ENCODE measurements at regions not wholly inside any gene's neighbourhood (a gene's known extent, or its start where the extent isn't known, plus 50 kb on each side); places are given as distances from the start of the nearest gene placed in this dataset.
"Not testable (repeated sequence)": the region's sequence is repeated elsewhere in the genome, so short reads cannot be mapped to it uniquely, and the experiment has no call there.

GRCh38 chr12:75698052-75698451, 186.6 kb upstream of the KRR1 start:
- DNase-seq: no peak

- no peak for DNase-seq
Observed at GRCh38 chr12:75695926-75696325, 184.5 kb upstream of the KRR1 start.

DNA sequence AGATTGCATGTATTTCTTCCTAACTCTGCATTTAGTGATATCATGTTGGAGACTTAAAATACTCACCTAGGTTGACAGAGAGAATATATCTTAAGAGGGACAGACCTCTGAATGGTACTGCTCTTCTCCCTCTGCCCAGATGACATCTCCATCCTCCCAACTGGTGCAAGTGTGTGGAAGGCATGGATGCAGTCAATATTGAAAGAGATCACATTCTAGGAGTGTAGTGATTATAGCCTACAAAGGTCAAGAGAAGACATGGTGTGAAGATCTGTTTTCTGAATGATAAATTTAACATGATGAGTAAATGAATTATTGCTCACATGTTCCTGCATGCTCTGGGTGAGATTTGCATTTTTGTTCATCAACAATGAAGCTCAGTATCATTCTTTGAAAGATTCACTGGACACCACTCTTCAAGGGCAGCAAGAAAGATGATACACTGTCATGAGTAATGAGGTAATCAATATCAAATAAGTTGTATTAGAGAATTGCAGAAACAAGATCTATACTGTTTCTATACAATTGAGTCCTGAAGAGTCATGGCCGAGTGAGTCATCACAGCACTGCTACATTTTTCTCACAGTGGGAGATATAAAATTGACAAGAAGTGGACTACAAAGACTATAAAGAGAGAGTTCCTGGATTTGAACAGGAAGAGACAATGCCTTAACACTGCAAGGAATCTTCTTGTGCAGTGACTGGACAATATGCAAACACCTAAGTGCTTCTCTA, 183.3 kb upstream of the KRR1 start:
- DNase-seq: no peak

GRCh38 chr12:75692876-75693275, 181.5 kb upstream of the KRR1 start:
- no peak for DNase-seq

GRCh38 chr12:75690296-75690955, 179.0 kb upstream of the KRR1 start:
- DNase-seq: no peak

DNA sequence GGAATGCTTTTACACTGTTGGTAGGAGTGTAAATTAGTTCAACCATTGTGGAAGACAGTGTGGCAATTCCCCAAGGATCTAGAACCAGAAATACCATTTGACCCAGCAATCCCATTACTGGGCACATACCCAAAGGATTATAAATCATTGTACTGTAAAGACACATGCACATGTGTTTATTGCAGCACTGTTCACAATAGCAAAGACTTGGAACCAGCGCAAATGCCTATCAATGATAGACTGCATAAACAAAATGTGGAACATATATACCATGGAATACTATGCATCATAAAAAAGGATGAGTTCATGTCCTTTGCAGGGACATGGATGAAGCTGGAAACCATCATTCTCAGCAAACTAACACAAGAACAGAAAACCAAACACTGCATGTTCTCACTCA, 174.8 kb upstream of the KRR1 start:
- not testable (repeated sequence) for DNase-seq

DNA sequence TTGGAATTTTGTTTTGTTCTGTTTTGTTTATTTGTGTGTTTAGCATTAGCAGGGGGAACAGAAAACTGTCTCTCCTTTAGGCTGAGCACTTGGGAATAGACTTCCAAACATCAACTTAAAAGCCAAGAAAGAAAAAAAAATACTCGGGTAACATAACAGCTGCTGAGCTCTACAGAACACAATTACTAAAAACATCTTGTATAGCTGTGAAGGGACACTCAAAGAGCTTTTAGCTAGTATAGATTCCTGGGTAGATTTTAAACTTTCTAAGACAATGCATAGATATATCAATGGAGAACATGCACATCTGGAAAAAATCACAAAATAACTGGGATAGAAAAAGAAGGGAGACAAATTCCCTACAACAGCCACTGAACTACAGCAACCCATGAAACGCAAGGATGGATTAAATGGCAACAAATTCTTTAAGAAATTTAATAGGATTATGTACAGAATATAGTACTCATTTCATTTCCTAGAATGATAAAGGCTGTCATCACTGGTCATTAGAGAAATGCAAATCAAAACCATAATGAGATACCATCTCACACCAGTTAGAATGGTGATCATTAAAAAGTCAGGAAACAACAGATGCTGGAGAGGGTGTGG, 174.3 kb upstream of the KRR1 start:
- peak; percentile 26 for DNase-seq

DNA sequence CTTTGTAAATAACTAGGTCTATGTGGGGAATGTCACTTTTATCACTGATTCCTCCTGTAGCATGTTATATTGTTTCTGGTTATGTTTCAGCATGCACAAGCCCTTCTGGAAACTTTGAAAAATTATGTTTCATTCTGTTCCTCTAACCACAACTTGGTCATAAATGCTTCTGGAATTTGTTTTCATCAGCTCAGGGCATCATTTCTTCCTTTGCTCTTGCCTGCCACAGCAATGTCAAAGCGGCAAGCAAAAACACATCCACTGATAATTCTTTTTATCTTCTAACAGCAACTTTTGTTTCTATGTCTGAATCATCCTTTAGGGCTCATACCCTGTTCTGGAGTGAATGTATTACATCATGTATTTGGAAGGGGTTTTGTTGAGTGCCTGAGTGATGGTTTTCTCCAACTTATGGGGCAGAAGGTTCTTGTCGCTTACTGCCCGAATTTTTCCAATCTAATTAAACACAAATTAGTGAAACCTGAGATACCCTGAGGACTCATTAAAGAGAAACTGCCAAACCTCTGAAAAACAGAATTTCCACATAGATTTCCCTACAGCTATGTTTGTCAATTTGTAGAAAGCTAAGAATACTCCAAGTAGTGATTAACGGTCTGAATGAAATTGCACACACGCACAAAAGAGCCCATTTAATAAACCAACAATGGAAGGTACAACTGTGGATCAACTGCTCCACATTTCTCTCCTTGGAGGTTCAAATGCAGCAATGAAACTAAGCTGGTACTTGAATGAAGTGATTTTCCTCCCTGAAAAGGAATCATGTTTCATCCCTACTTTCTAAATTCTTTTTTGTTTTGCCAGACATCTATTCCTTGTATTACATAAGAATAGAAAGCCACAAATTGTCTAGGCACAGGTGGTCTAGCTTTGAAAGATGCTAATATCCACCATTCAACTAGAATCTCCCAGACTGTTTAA, 173.5 kb upstream of the KRR1 start:
- peak; percentile 7 for DNase-seq

DNA sequence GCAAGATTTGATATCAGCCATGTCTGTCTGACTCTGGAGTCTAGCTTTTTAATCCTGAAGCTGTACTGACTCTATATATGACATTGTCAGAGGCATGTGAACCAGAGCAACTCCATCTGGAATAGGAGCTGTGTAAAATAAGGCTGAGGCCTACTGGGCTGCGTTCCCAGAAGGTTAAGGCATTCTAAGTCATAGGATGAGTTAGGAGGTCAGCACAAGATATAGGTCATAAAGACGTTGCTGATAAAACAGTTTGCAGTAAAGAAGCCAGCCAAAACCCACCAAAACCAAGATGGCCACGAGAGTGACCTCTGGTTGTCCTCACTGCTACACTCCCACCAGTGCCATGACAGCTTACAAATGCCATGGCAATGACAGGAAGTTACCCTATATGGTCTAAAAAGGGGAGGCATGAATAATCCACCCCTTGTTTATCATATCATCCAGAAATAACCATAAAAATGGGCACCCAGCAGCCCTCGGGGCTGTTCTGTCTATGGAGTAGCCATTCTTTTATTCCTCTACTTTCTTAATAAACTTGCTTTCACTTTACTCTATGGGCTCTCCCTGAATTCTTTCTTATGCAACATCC, 172.7 kb upstream of the KRR1 start:
- DNase-seq: not testable (repeated sequence)

DNA sequence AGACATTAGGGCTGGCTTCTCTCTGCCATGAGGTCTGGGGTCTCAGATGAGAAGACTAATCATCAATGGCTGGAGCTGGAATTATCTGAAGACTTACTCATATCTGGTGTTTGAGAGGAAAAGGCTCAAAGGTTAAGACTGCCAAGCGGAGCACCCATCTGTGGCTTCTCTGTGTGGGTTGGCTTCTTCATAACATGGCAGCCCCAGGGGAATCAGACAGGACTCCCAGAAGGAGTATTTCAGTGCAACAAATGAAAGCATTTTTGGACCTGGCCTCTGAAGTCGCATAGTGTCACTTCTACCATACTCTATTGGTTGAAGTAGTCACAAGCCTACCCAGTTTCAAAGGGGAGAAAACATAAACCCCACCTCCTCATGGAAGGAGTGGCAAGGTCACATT, 171.8 kb upstream of the KRR1 start:
- DNase-seq: peak; percentile 25

DNA sequence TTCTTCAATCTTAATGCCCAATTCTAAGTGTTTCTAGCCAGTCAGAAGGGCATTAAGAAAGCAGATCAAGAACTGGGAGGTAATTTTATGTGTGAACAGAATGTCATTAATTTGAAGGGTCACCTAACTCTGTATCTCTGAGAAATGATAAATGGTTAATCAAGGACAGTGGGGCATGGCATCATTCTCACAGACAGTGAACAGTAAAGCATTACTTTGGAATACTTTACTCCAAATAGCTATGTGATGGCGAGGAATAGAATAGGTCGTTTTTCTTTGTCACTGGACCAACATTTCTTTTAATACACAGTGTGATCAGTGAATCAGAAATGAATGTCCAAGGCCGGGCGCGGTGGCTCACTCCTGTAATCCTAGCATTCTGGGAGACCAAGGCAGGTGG, 166.1 kb upstream of the KRR1 start:
- DNase-seq: no peak

GRCh38 chr12:75674393-75674792, 163.0 kb upstream of the KRR1 start:
- no peak for DNase-seq

DNA sequence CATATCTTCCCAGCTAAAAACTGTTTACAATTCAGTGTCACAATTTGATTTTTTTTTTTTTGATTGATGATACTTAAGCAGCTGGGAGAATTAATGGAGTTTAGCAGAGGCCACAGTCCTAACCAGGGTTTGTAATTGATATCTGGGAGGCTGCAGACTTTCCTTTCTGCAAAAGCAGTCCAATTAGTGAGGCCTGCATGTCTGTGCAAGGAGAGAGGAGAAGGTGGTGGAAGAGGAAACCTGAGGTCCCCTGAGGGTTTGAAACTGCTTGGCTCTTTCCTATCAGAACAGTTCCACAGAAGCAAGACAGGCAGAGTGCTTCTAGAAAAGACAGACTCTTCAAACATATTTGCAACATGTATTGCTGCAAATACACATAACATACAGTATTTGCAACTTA, 160.8 kb upstream of the KRR1 start:
- peak; percentile 97 for DNase-seq

DNA sequence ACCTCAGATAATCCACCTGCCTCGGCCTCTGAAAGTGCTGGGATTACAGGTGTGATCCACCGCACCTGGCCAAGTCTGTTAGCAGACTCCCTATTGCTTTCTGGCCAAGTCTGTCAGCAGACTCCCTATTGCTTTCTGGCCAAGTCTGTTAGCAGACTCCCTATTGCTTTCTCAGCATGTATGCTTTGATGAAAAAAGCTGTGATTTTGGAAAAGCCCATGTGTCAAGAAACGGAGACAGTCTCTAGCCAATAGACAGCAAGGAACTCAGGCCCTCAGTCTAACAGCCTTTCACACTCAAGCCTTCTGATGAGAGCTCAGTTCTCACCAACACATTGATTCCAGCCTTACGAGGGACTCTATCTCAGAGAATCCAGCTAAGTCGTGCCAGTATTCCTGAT, 158.8 kb upstream of the KRR1 start:
- DNase-seq: no peak

DNA sequence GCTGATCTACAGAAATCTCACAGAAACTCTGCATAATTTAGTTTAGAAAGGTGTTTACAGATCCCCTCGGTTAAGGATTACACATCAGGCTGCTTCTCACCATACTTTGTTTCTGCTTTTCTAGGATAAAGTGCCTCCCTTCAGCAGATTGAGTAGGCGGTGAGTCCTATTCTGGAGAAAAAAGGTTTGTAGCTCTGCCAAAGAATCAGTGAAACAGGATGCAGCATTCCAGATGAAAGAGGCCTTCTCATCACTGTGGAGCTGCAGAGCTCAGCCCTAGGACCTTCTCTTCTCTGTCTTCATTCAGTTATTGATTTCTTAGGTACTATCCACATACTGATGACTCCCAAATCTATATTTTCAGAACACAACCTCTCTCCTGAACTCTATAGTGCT, 155.5 kb upstream of the KRR1 start:
- DNase-seq: no peak

GRCh38 chr12:75666126-75666938, 154.9 kb upstream of the KRR1 start:
- DNase-seq: no peak

DNA sequence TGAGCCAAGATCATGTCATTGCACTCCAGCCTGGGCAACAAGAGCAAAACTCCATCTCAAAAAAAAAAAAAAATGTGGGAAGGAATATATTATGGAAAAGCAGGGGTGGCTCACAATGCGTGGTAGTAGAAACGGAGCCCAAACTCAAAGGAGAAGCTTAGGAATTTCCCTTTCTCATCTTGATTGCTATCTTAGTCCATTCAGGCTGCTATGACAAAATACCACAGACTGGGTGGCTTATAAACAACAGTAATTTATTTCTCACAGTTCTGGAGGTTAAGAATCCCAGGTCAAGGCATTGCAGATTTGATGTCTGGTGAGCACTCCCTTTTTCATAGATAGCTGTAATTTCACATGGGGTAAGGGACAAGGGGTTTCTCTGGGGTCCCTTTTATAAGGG, 153.8 kb upstream of the KRR1 start:
- DNase-seq: no peak

DNA sequence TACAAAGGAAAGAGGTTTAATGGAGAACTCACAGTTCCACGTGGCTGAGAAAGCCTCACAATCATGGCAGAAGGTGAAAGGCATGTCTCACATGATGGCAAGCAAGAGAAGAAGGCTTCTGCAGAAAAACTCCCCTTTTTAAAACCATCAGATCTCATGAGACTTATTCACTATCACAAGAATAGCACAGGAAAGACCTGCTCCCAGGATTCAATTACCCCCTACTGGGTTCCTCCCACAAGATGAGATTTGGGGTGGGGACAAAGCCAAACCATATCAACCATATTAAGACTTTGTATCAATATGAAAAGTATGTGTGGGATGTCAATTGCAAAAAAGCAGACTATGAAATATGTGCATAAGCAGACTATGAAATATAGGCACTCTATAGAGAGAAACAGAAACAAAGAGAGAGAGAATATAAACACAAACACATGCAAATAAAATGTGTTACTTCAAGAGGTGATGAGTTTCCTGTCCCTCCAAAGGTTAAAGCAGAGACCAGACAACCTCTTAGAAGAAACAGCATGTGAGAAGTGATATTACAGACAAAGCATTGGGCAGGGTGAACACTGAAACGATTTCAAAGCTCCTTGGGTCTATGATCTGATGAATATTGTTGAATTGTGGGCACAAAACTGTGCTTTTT, 151.2 kb upstream of the KRR1 start:
- no peak for DNase-seq

- no peak for DNase-seq
Observed at GRCh38 chr12:75661908-75662307, 150.5 kb upstream of the KRR1 start.

DNA sequence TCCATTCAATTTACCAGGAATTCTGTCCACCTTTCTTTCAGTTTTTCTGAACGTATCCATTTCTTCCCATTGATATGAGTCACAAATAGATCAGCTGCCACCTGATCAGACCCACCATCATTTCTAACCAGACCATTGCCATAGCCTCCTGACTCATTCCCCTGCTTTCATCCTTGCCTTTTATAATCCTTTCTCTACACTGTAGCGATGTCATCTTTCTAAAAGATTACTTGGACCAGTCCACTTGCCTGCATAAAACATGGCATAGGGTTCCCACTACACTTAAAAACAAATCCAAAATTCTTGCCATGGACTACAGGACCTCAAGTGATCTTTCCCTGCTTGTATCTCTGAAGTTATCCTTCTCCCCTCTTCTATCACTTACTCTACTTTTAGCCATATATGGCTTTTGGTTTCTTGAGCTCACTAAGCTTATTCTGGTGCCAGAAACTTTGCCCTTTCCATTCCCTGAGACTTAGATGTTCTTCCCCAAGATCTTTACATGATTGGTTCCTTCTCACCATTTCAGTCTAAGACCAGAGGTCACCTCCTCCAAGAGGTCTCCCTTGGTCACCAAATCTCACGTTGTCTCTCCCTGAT, 149.5 kb upstream of the KRR1 start:
- DNase-seq: no peak

DNA sequence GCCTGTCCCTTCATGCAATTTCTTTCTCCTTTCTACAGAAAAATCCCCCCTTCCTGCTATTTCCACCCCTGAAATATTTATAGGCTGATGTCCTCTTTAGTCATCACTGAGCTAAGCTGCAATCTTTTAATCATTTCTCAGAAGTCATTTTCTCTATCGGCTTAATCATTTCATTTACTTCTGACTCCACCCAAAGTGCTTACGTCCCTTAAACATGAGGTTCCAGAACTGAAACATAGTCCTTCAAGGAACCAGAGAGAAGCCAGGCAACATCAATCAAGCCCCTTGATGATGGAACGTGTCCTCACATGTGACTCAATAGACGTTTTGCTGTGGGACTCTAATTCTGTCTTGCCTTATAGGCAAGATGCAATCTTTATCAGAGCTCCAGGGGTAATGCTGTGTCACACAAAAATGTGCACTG, 148.7 kb upstream of the KRR1 start:
- no peak for DNase-seq
